HG03175 (cell line): ENCODE measurements at regions not wholly inside any gene's neighbourhood (a gene's known extent, or its start where the extent isn't known, plus 50 kb on each side); places are given as distances from the start of the nearest gene placed in this dataset.
"Not testable (repeated sequence)": the region's sequence is repeated elsewhere in the genome, so short reads cannot be mapped to it uniquely, and the experiment has no call there.

ENCODE experiments used
- ATAC-seq: cut with Tn5 transposase; IDR thresholded peaks from one replicate; pipeline ENCODE4 v1.9.1; 2021; ENCODE audit warnings: mild to moderate bottlenecking, moderate library complexity; ENCODE audit not compliant: unreplicated experiment

GRCh38 chr1:103469801-103470200, 55.7 kb upstream of the RNPC3 start:
- ATAC-seq = no peak

GRCh38 chr1:103467100-103467499, 58.4 kb upstream of the RNPC3 start:
- ATAC-seq = no peak

- ATAC-seq = peak; percentile 71
These were observed 64.1 kb upstream of the RNPC3 start for GRCh38 chr1:103461161-103462105.

- no peak for ATAC-seq
These were observed 65.0 kb upstream of the RNPC3 start for GRCh38 chr1:103460511-103460910.

DNA sequence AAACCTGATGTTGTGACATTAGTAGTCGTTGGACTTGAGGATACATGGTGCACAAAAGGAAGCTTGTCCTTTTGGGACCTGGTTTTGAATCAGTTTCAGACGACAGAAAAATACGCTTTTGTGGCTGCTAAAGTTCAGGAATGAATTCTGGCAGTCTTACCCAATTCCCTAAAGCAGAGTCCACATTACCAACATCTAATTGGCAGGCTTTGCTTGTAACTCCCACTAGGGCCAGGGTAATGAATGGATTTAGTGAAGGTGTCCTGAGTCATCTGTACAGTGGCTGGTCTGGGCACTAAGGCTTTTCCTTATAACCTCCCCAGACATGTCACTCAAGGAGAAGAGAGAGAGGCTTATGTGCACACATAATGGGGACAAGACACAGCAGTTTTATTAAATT, 66.2 kb upstream of the RNPC3 start:
- no peak for ATAC-seq

GRCh38 chr1:103457886-103458455, 67.5 kb upstream of the RNPC3 start:
- ATAC-seq = no peak

DNA sequence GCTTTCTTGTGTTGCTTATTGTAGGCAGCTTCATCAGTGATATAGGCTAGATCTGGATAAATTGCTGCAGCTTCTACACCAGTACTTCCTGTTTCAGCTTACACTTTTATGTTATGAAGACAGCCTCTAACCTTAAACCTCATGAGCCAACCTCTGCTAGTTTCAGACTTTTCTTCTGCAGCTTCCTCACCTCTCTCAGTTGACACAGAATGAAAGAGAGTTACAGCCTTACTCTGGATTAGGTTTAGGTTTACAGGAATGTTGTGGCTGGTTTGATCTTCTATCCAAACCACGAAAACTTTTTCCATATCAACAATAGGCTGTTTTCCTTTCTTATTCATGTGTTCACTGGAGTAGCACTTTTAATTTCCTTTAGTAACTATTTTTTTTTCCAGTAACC, 76.9 kb upstream of the RNPC3 start:
- no peak for ATAC-seq

- ATAC-seq = no peak
These were observed 78.0 kb upstream of the RNPC3 start for GRCh38 chr1:103447471-103447870.

- ATAC-seq = no peak
These were observed 84.2 kb upstream of the RNPC3 start for GRCh38 chr1:103441342-103441741.

GRCh38 chr1:103436568-103437100, 88.9 kb upstream of the RNPC3 start:
- not testable (repeated sequence) for ATAC-seq

DNA sequence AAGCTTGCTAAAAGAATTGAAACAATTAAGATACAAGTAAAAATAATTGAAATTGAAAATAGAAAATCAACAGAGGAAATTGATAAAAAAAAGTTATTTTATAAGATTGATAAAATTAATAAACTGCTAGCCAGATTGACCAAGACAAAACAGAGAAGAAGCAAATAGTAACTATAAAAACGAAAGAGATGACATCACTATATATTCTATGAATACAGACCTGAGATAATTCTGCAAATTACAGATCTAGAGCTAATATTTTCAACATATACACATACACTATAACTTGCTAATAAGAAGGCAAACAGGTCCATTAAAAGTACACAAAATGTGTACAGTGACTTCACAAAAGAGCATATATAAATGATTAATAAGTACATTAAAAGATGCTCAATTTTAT, 90.1 kb upstream of the RNPC3 start:
- ATAC-seq = no peak

- ATAC-seq = no peak
These were observed 100.8 kb upstream of the RNPC3 start for GRCh38 chr1:103424650-103425049.

DNA sequence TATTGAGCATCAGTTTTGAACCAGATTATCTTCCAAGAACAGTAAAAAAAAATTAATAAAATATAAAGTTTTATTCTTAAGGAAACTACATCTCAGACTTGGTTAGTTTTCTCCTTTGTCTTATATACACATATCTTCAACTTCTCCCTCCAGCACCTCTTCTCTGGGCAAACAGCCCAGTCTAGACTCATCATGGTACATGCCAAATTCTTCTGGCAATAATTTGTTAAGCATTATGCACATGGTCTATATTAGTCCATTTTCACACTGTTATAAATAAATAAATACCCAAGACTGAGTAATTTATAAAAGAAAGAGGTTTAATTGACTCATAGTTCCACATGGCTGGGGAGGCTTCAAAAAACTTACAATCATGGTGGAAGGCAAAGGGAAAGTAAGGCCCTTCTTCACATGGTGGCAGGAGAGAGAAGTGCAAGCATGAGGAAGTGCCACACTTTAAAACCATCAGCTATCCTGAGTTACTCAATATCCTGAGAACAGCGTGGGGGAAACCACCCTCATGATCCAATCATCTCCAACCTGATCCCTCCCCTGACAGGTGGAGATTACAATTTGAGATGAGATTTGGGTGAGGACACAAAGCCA, 108.7 kb upstream of the RNPC3 start:
- no peak for ATAC-seq

DNA sequence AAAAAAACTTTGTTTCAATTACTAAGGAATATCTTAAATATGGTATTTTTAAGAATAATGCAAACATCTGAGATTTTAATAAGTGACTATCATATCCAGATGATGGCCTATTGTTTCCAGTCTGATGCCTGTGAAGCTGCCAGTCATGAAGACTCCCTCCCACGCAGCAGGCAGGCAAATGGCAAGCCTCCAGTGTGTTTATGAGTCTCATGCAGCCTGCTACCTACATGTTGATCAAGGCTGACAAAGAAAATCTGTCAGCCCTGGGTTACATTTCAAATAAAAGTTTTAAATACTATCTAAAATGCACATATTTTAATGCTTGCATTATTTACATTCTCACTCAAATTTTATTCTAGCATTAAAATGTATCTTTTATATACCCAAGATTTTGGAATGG, 137.6 kb upstream of the RNPC3 start:
- ATAC-seq = no peak

DNA sequence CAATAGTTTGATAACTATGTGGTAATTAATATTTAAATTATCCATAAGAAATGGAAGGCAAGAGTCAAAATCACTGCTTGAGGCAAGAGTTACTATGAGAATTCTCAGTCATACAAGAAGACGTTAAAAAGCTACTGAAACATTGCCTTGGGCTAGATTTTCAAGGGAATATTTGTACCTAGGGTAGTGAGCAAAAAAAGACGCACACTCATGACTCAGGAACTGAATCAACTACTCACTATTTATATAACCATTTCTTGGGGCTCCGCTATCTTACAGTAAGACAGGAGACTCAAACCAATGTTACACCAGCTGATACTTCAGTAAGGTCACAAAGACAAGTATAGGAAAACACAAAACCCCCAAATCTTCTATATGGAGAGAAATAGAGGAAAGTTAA, 151.5 kb upstream of the RNPC3 start:
- no peak for ATAC-seq

DNA sequence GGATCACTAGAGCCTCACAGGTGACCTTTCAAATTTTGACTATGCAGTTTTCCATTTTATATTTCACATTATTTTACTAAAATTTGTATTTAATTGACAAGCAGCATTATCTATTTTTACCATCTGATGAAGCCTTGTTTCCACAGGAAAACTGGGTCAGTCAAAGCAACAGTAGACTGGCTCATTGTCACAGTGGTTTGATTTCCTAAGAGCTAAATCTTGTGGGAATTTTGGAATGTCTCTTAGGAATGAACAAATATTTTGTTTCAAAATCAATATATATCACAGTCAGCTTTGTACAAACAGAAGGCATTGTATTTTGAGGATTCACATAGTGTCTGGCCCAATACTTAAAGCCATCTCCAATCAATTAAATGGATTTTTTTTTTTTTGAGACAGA, 152.6 kb upstream of the RNPC3 start:
- ATAC-seq = no peak

DNA sequence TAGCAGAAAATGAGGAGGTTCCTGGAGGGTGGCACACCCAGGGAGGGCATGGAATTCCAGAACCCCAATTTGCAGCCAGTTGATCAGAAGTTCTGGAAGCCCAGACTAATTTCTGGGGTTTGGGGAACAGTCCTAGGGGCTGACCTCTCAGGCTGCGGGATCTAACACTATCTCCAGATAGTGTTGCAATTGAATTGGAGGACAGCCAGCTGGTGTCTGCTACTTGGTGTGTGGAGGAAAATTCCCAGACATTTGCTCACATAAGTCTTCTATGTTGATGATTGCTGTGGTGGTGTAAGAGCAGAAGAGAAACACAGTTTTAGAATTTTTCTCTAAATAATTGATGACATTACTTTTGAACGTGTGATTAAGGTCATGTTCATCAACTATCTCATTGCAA, 154.3 kb upstream of the RNPC3 start:
- no peak for ATAC-seq

DNA sequence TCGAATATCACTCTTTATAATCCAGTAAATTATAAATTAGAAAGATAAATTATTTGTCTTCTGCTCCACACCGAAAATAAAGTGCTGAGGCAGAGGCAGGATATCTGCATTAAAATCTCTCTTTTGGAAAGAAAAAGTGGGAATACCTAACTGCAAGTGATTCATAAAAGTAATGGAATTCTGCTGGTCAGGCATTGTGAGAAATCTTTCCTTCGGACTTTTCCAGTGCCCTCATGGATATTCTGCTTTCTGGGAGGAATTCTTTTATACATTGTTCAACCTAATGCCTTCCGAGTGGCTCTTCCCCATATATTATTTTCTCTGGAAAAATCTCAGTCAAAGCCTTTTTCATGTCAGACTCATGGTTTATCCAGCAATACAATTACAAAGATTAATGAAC, 158.3 kb upstream of the RNPC3 start:
- ATAC-seq = no peak

DNA sequence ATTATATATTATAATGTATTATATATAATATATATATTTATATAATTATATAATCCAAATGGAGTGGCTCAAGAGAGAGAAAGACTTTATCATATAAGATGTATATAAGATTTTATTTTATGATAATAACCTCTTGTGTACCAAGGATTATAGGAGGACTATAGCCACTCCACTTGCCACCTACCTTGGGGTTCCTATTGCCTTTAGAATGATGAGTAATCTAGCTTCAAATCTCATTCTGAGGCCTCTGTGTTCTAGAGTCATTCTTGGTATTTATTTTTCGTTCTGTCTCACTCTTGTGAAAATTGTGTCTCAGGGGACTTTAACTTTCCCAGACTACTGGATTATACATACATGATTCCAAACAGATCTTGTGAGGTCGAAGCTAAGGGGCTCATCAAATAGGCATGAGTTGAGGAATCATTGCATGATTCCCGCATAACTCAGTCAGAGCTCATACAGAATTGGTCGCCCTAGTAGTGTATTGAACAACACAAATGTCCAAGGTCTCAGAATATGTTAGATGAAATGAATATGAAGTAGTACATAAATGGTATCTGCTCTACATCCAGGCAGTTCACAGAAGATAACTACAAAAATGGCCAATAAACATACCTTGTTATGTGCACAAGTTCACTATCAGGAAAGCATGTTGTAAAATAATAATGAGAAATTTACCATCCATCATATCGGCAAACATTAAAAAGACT, 159.5 kb upstream of the RNPC3 start:
- ATAC-seq = no peak

GRCh38 chr1:103363008-103363365, 162.5 kb upstream of the RNPC3 start:
- no peak for ATAC-seq

DNA sequence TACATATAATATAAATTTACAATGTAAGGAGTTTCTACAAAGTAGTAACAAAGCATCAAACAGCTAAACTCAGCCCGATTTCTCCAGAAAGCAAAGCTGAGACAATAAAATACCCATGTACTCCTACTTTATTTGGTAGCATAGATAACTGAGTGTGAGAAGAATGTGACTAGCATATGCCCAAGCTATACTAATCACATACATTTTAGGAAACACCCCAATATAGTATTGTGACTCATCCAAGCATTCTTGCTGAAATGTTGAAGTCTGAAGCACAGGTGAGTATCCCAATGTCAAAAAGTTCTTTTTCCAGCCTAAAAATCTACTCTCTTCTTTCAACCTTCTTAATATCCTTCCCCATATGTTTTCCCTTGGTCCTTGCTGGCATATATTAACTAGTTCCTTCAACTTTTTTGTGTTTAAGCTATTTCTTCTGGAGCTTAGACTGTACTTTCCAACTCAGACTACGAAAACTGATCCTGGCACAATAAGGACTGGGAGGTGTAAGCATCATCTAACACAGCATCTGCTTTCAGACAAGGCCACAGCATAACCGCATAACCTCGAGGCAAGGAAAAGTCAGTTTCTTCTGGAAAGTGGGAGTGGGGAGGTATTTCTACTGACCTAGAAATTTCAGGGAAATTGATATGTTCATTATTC, 163.0 kb upstream of the RNPC3 start:
- ATAC-seq = no peak
